ENCODE measurements at regions not wholly inside any gene's neighbourhood (a gene's known extent, or its start where the extent isn't known, plus 50 kb on each side); places are given as distances from the start of the nearest gene placed in this dataset.

GRCh38 chr12:107478881-107479280 is 206.7 kb upstream of the PWP1 start:
- DNase-seq: no peak

- no peak for DNase-seq
Measured at GRCh38 chr12:107480836-107481608, 204.6 kb upstream of the PWP1 start.

- no peak for DNase-seq
Measured at GRCh38 chr12:107484230-107484629, 201.4 kb upstream of the PWP1 start.

GRCh38 chr12:107484941-107485340 is 200.7 kb upstream of the PWP1 start:
- no peak for DNase-seq

GRCh38 chr12:107485731-107486130 is 199.9 kb upstream of the PWP1 start:
- DNase-seq: no peak

GRCh38 chr12:107486140-107486892 is 199.3 kb upstream of the PWP1 start:
- no peak for DNase-seq

- no peak for DNase-seq
Measured at GRCh38 chr12:107487011-107487680, 198.5 kb upstream of the PWP1 start.

- DNase-seq: no peak
Measured at GRCh38 chr12:107488666-107489065, 196.9 kb upstream of the PWP1 start.

- DNase-seq: no peak
Measured at GRCh38 chr12:107490010-107490409, 195.6 kb upstream of the PWP1 start.

GRCh38 chr12:107491856-107492255 is 193.7 kb upstream of the PWP1 start:
- DNase-seq: no peak

- no peak for DNase-seq
Measured at GRCh38 chr12:107492393-107493134, 193.0 kb upstream of the PWP1 start.

- no peak for DNase-seq
Measured at GRCh38 chr12:107493135-107493494, 192.5 kb upstream of the PWP1 start.

GRCh38 chr12:107493666-107494065 is 191.9 kb upstream of the PWP1 start:
- no peak for DNase-seq

- DNase-seq: no peak
Measured at GRCh38 chr12:107494331-107494730, 191.3 kb upstream of the PWP1 start.

- no peak for DNase-seq
Measured at GRCh38 chr12:107495604-107496003, 190.0 kb upstream of the PWP1 start.

GRCh38 chr12:107497231-107497630 is 188.4 kb upstream of the PWP1 start:
- no peak for DNase-seq

GRCh38 chr12:107500307-107500706 is 185.3 kb upstream of the PWP1 start:
- no peak for DNase-seq

GRCh38 chr12:107501681-107502080 is 183.9 kb upstream of the PWP1 start:
- DNase-seq: no peak

GRCh38 chr12:107503129-107503855 is 182.3 kb upstream of the PWP1 start:
- DNase-seq: no peak

- DNase-seq: no peak
Measured at GRCh38 chr12:107503887-107504885, 181.4 kb upstream of the PWP1 start.

- no peak for DNase-seq
Measured at GRCh38 chr12:107509421-107509820, 176.2 kb upstream of the PWP1 start.

Data from activated CD4-positive, alpha-beta T cell treated with anti-CD3 and anti-CD28 coated beads for 4 hours (primary cell).